ENCODE measurements at regions not wholly inside any gene's neighbourhood (a gene's known extent, or its start where the extent isn't known, plus 50 kb on each side); places are given as distances from the start of the nearest gene placed in this dataset.

GRCh38 chr10:80871083-80871482 lies 333.4 kb downstream of the SH2D4B start:
- no peak for DNase-seq (ENCODE audit: low read depth in 4 of 6, low spot score in 6 of 6)

GRCh38 chr10:80878330-80878729 lies 340.6 kb downstream of the SH2D4B start:
- H3K4me1 ChIP-seq (ENCODE audit: control insufficient read depth, insufficient read depth, low read length): no peaks in the 10 kb centered on the region
- no peaks in the 10 kb centered on the region for H3K27me3 ChIP-seq (ENCODE audit: control insufficient read depth, insufficient read depth, low read length)
- 57% methylated on average over 1 of the region's 1 CpG for WGBS (ENCODE audit: insufficient coverage)
- no peak for DNase-seq (ENCODE audit: low read depth in 4 of 6, low spot score in 6 of 6)
- no peaks in the 10 kb centered on the region for H3K36me3 ChIP-seq (ENCODE audit: control insufficient read depth, insufficient read depth, low read length)
- H3K9me3 ChIP-seq (ENCODE audit: control insufficient read depth, insufficient read depth, low read length): no peaks in the 10 kb centered on the region
- no peak overlapping the region for H3K27ac ChIP-seq (ENCODE audit: low read depth, low read length)
- H3K4me3 ChIP-seq (ENCODE audit: low read depth, low read length): no peak overlapping the region

More at GRCh38 chr10:80871083-80871482, 333.4 kb downstream of the SH2D4B start:
- Histone ChIP-seq H3K36me3 (ENCODE audit: control insufficient read depth, insufficient read depth, low read length) (no peaks in the 10 kb centered on the region), H3K27me3 (ENCODE audit: control insufficient read depth, insufficient read depth, low read length) (no peaks in the 10 kb centered on the region), H3K4me1 (ENCODE audit: control insufficient read depth, insufficient read depth, low read length) (no peaks in the 10 kb centered on the region), H3K27ac (ENCODE audit: low read depth, low read length) (no peak overlapping the region), H3K9me3 (ENCODE audit: control insufficient read depth, insufficient read depth, low read length) (no peaks in the 10 kb centered on the region), H3K4me3 (ENCODE audit: low read depth, low read length) (no peak overlapping the region)

- H3K4me3 ChIP-seq (ENCODE audit: low read depth, low read length): no peak overlapping the region
- H3K9me3 ChIP-seq (ENCODE audit: control insufficient read depth, insufficient read depth, low read length): no peaks in the 10 kb centered on the region
- no peaks in the 10 kb centered on the region for H3K27me3 ChIP-seq (ENCODE audit: control insufficient read depth, insufficient read depth, low read length)
- H3K27ac ChIP-seq (ENCODE audit: low read depth, low read length): no peak overlapping the region
- no CpG with 5 or more reads among the region's 1 CpG for WGBS (ENCODE audit: insufficient coverage)
- peaks cover 3% of the 10 kb centered on the region for H3K4me1 ChIP-seq (ENCODE audit: control insufficient read depth, insufficient read depth, low read length)
- no peaks in the 10 kb centered on the region for H3K36me3 ChIP-seq (ENCODE audit: control insufficient read depth, insufficient read depth, low read length)
- DNase-seq (ENCODE audit: low read depth in 4 of 6, low spot score in 6 of 6): peak in 1 of 6 donors; percentile 62
Measured at GRCh38 chr10:80890146-80890545, 352.4 kb downstream of the SH2D4B start.

GRCh38 chr10:80893256-80893655 lies 355.6 kb downstream of the SH2D4B start:
- no CpG with 5 or more reads among the region's 5 CpGs for WGBS (ENCODE audit: insufficient coverage)
- H3K9me3 ChIP-seq (ENCODE audit: control insufficient read depth, insufficient read depth, low read length): no peaks in the 10 kb centered on the region
- DNase-seq (ENCODE audit: low read depth in 4 of 6, low spot score in 6 of 6): no peak
- no peaks in the 10 kb centered on the region for H3K27me3 ChIP-seq (ENCODE audit: control insufficient read depth, insufficient read depth, low read length)
- no peak overlapping the region for H3K27ac ChIP-seq (ENCODE audit: low read depth, low read length)
- H3K4me1 ChIP-seq (ENCODE audit: control insufficient read depth, insufficient read depth, low read length): peaks cover 3% of the 10 kb centered on the region
- no peaks in the 10 kb centered on the region for H3K36me3 ChIP-seq (ENCODE audit: control insufficient read depth, insufficient read depth, low read length)
- H3K4me3 ChIP-seq (ENCODE audit: low read depth, low read length): no peak overlapping the region

GRCh38 chr10:80894311-80894791 lies 356.6 kb downstream of the SH2D4B start:
- no peak for DNase-seq (ENCODE audit: low read depth in 4 of 6, low spot score in 6 of 6)
- Histone ChIP-seq H3K4me3 (ENCODE audit: low read depth, low read length) (no peak overlapping the region), H3K27me3 (ENCODE audit: control insufficient read depth, insufficient read depth, low read length) (no peaks in the 10 kb centered on the region), H3K9me3 (ENCODE audit: control insufficient read depth, insufficient read depth, low read length) (no peaks in the 10 kb centered on the region), H3K4me1 (ENCODE audit: control insufficient read depth, insufficient read depth, low read length) (peaks cover 3% of the 10 kb centered on the region), H3K36me3 (ENCODE audit: control insufficient read depth, insufficient read depth, low read length) (no peaks in the 10 kb centered on the region), H3K27ac (ENCODE audit: low read depth, low read length) (no peak overlapping the region)
- 40% methylated on average over 1 of the region's 3 CpGs for WGBS (ENCODE audit: insufficient coverage)

- Histone ChIP-seq H3K27me3 (ENCODE audit: control insufficient read depth, insufficient read depth, low read length) (no peaks in the 10 kb centered on the region), H3K36me3 (ENCODE audit: control insufficient read depth, insufficient read depth, low read length) (no peaks in the 10 kb centered on the region), H3K4me3 (ENCODE audit: low read depth, low read length) (no peak overlapping the region), H3K9me3 (ENCODE audit: control insufficient read depth, insufficient read depth, low read length) (no peaks in the 10 kb centered on the region), H3K4me1 (ENCODE audit: control insufficient read depth, insufficient read depth, low read length) (peaks cover 3% of the 10 kb centered on the region), H3K27ac (ENCODE audit: low read depth, low read length) (no peak overlapping the region)
- no peak for DNase-seq (ENCODE audit: low read depth in 4 of 6, low spot score in 6 of 6)
- WGBS (ENCODE audit: insufficient coverage): 69% methylated on average over 6 of the region's 11 CpGs
Measured at GRCh38 chr10:80894797-80895467, 357.2 kb downstream of the SH2D4B start.

- no peaks in the 10 kb centered on the region for H3K9me3 ChIP-seq (ENCODE audit: control insufficient read depth, insufficient read depth, low read length)
- H3K27ac ChIP-seq (ENCODE audit: low read depth, low read length): no peak overlapping the region
- H3K36me3 ChIP-seq (ENCODE audit: control insufficient read depth, insufficient read depth, low read length): no peaks in the 10 kb centered on the region
- no peak overlapping the region for H3K4me3 ChIP-seq (ENCODE audit: low read depth, low read length)
- WGBS (ENCODE audit: insufficient coverage): no CpG with 5 or more reads among the region's 5 CpGs
- no peaks in the 10 kb centered on the region for H3K27me3 ChIP-seq (ENCODE audit: control insufficient read depth, insufficient read depth, low read length)
- H3K4me1 ChIP-seq (ENCODE audit: control insufficient read depth, insufficient read depth, low read length): peaks cover 3% of the 10 kb centered on the region
- peak in 1 of 6 donors; percentile 68 for DNase-seq (ENCODE audit: low read depth in 4 of 6, low spot score in 6 of 6)
Measured at GRCh38 chr10:80896076-80896475, 358.4 kb downstream of the SH2D4B start.

- no CpG with 5 or more reads among the region's 7 CpGs for WGBS (ENCODE audit: insufficient coverage)
- H3K27me3 ChIP-seq (ENCODE audit: control insufficient read depth, insufficient read depth, low read length): no peaks in the 10 kb centered on the region
- DNase-seq (ENCODE audit: low read depth in 4 of 6, low spot score in 6 of 6): no peak
- no peaks in the 10 kb centered on the region for H3K9me3 ChIP-seq (ENCODE audit: control insufficient read depth, insufficient read depth, low read length)
- peaks cover 3% of the 10 kb centered on the region for H3K4me1 ChIP-seq (ENCODE audit: control insufficient read depth, insufficient read depth, low read length)
- H3K4me3 ChIP-seq (ENCODE audit: low read depth, low read length): no peak overlapping the region
- H3K27ac ChIP-seq (ENCODE audit: low read depth, low read length): no peak overlapping the region
- no peaks in the 10 kb centered on the region for H3K36me3 ChIP-seq (ENCODE audit: control insufficient read depth, insufficient read depth, low read length)
Measured at GRCh38 chr10:80896959-80897358, 359.3 kb downstream of the SH2D4B start.

GRCh38 chr10:80900661-80901060 lies 363.0 kb downstream of the SH2D4B start:
- no peak overlapping the region for H3K4me3 ChIP-seq (ENCODE audit: low read depth, low read length)
- DNase-seq (ENCODE audit: low read depth in 4 of 6, low spot score in 6 of 6): no peak
- no peaks in the 10 kb centered on the region for H3K36me3 ChIP-seq (ENCODE audit: control insufficient read depth, insufficient read depth, low read length)
- H3K27ac ChIP-seq (ENCODE audit: low read depth, low read length): no peak overlapping the region
- H3K27me3 ChIP-seq (ENCODE audit: control insufficient read depth, insufficient read depth, low read length): no peaks in the 10 kb centered on the region
- no CpG with 5 or more reads among the region's 1 CpG for WGBS (ENCODE audit: insufficient coverage)
- H3K4me1 ChIP-seq (ENCODE audit: control insufficient read depth, insufficient read depth, low read length): no peaks in the 10 kb centered on the region
- no peaks in the 10 kb centered on the region for H3K9me3 ChIP-seq (ENCODE audit: control insufficient read depth, insufficient read depth, low read length)

GRCh38 chr10:80908611-80909010 lies 370.9 kb downstream of the SH2D4B start:
- H3K4me3 ChIP-seq (ENCODE audit: low read depth, low read length): no peak overlapping the region
- DNase-seq (ENCODE audit: low read depth in 4 of 6, low spot score in 6 of 6): no peak
- no peaks in the 10 kb centered on the region for H3K36me3 ChIP-seq (ENCODE audit: control insufficient read depth, insufficient read depth, low read length)
- H3K27me3 ChIP-seq (ENCODE audit: control insufficient read depth, insufficient read depth, low read length): no peaks in the 10 kb centered on the region
- WGBS (ENCODE audit: insufficient coverage): no CpG with 5 or more reads among the region's 6 CpGs
- no peaks in the 10 kb centered on the region for H3K4me1 ChIP-seq (ENCODE audit: control insufficient read depth, insufficient read depth, low read length)
- no peaks in the 10 kb centered on the region for H3K9me3 ChIP-seq (ENCODE audit: control insufficient read depth, insufficient read depth, low read length)
- H3K27ac ChIP-seq (ENCODE audit: low read depth, low read length): no peak overlapping the region
